ENCODE measurements at regions not wholly inside any gene's neighbourhood (a gene's known extent, or its start where the extent isn't known, plus 50 kb on each side); places are given as distances from the start of the nearest gene placed in this dataset.

DNA sequence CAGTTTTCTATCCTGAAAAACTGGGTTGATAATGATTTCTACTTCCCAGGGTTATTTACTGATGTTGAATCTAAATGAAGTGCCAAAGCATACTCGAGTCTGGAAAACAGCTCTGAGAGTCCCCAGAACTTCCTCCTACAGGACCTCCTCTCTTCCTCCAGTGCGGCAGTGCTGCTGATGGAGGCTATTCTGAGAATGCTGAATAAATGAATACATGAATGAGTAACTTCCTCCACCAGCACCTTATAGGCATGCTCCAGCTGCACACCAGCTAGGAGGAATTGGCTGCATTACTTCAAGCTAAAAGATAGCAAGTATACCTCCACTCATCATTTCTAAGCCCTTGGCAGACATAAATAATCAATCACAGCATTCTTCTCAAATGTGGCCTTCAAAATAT is 448.8 kb upstream of the CCDC196 start:
- no peak for DNase-seq (ENCODE audit: extremely low spot score)
- CTCF ChIA-PET: no interaction called here
- TF ChIP-seq, protein P1, sequence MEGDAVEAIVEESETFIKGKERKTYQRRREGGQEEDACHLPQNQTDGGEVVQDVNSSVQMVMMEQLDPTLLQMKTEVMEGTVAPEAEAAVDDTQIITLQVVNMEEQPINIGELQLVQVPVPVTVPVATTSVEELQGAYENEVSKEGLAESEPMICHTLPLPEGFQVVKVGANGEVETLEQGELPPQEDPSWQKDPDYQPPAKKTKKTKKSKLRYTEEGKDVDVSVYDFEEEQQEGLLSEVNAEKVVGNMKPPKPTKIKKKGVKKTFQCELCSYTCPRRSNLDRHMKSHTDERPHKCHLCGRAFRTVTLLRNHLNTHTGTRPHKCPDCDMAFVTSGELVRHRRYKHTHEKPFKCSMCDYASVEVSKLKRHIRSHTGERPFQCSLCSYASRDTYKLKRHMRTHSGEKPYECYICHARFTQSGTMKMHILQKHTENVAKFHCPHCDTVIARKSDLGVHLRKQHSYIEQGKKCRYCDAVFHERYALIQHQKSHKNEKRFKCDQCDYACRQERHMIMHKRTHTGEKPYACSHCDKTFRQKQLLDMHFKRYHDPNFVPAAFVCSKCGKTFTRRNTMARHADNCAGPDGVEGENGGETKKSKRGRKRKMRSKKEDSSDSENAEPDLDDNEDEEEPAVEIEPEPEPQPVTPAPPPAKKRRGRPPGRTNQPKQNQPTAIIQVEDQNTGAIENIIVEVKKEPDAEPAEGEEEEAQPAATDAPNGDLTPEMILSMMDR (IDR thresholded peaks at IDR 0.05; ENCODE audit: control extremely low read depth, extremely low read depth, low read depth, missing control alignments): no peak
- POLR2A ChIA-PET: no interaction called here

- TF ChIP-seq, protein P1 (IDR thresholded peaks at IDR 0.05; ENCODE audit: control extremely low read depth, extremely low read depth, low read depth, missing control alignments): no peak
- DNase-seq (ENCODE audit: extremely low spot score): no peak
- ChIA-PET POLR2A (no interaction called here), CTCF (no interaction called here)
Measured at GRCh38 chr14:66038212-66038611, 448.0 kb upstream of the CCDC196 start.

GRCh38 chr14:66038618-66039017 is 447.6 kb upstream of the CCDC196 start:
- no peak for DNase-seq (ENCODE audit: extremely low spot score)
- POLR2A ChIA-PET: no interaction called here
- CTCF ChIA-PET: no interaction called here
- TF ChIP-seq, protein P1 (IDR thresholded peaks at IDR 0.05; ENCODE audit: control extremely low read depth, extremely low read depth, low read depth, missing control alignments): no peak

- TF ChIP-seq, protein P1 (IDR thresholded peaks at IDR 0.05; ENCODE audit: control extremely low read depth, extremely low read depth, low read depth, missing control alignments): no peak
- ChIA-PET POLR2A (no interaction called here), CTCF (interaction anchor here (1.2 kb wide), 1 partner anchor 31 kb away, joined by 3 read pairs; no protein-coding TSS in a partner anchor)
- no peak for DNase-seq (ENCODE audit: extremely low spot score)
Measured at GRCh38 chr14:66039495-66039894, 446.7 kb upstream of the CCDC196 start.

DNA sequence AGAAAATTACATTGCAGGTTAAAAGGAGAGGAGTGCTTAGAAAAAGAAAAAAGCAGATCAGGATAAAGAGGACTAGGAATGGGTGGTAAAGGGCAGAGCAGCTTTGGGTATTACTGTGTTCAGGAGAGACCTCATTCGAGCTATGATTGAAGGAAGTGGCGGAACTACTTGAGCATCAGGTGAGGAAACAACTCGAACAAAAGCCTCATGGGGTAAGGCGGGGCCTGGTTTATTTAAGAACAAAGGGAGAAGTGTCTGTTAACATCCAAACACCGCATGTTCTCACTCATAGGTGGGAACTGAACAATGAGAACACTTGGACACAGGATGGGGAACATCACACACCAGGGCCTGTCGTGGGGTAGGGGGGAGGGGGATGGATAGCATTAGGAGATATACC is 444.6 kb upstream of the CCDC196 start:
- POLR2A ChIA-PET: no interaction called here
- CTCF ChIA-PET: no interaction called here
- TF ChIP-seq, protein P1 (IDR thresholded peaks at IDR 0.05; ENCODE audit: control extremely low read depth, extremely low read depth, low read depth, missing control alignments): no peak
- no peak for DNase-seq (ENCODE audit: extremely low spot score)

GRCh38 chr14:66043921-66044320 is 442.2 kb upstream of the CCDC196 start:
- TF ChIP-seq, protein P1 (IDR thresholded peaks at IDR 0.05; ENCODE audit: control extremely low read depth, extremely low read depth, low read depth, missing control alignments): no peak
- DNase-seq (ENCODE audit: extremely low spot score): no peak
- ChIA-PET CTCF (no interaction called here), POLR2A (no interaction called here)

DNA sequence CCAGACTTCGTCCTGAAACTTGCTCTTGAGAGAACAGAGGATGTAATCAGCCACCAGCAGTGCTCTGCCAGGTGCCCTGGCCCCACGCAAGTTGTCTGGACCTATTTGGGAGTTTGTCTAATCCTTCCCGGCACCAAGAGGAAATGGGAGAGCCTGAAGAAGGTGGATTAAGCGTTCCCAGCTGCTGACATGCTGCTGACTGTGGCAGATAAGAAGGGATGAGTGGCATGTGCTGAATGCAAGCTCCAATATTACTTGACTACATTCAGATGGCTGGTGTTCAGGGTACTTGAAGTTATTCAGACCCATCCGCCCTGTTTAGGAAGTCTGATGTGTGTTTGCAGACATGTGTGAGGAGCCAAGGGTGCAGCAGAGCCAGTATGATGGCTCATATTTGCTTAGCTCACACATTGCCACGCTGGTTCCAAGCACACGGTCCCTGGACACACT is 440.6 kb upstream of the CCDC196 start:
- ChIA-PET POLR2A (no interaction called here), CTCF (no interaction called here)
- DNase-seq (ENCODE audit: extremely low spot score): no peak
- TF ChIP-seq, protein P1 (IDR thresholded peaks at IDR 0.05; ENCODE audit: control extremely low read depth, extremely low read depth, low read depth, missing control alignments): no peak
